ENCODE measurements at regions not wholly inside any gene's neighbourhood (a gene's known extent, or its start where the extent isn't known, plus 50 kb on each side); places are given as distances from the start of the nearest gene placed in this dataset.

- H3K9me3 Mint-ChIP-seq: no peaks in the 10 kb centered on the region
- H3K36me3 Mint-ChIP-seq: no peaks in the 10 kb centered on the region
- no peak overlapping the region for H3K27ac Mint-ChIP-seq
- DNase-seq (ENCODE audit: low spot score in 2 of 2) (no peak), ATAC-seq (no peak)
Observed at GRCh38 chr15:62377736-62378480, 212.8 kb upstream of the C2CD4B start.

GRCh38 chr15:62378772-62379498 is 213.8 kb upstream of the C2CD4B start:
- Mint-ChIP-seq H3K36me3 (no peaks in the 10 kb centered on the region), H3K27ac (no peak overlapping the region), H3K9me3 (no peaks in the 10 kb centered on the region)
- DNase-seq (ENCODE audit: low spot score in 2 of 2): no peak
- no peak for ATAC-seq

- Mint-ChIP-seq H3K36me3 (no peaks in the 10 kb centered on the region), H3K27ac (no peak overlapping the region), H3K9me3 (no peaks in the 10 kb centered on the region)
- ATAC-seq: no peak
- no peak for DNase-seq (ENCODE audit: low spot score in 2 of 2)
Observed at GRCh38 chr15:62380011-62380410, 214.9 kb upstream of the C2CD4B start.

GRCh38 chr15:62382046-62382445 is 217.0 kb upstream of the C2CD4B start:
- ATAC-seq (peak in 1 of 2 donors; percentile 44), DNase-seq (ENCODE audit: low spot score in 2 of 2) (no peak)
- H3K27ac Mint-ChIP-seq: no peak overlapping the region
- H3K36me3 Mint-ChIP-seq: no peaks in the 10 kb centered on the region
- H3K9me3 Mint-ChIP-seq: no peaks in the 10 kb centered on the region

DNA sequence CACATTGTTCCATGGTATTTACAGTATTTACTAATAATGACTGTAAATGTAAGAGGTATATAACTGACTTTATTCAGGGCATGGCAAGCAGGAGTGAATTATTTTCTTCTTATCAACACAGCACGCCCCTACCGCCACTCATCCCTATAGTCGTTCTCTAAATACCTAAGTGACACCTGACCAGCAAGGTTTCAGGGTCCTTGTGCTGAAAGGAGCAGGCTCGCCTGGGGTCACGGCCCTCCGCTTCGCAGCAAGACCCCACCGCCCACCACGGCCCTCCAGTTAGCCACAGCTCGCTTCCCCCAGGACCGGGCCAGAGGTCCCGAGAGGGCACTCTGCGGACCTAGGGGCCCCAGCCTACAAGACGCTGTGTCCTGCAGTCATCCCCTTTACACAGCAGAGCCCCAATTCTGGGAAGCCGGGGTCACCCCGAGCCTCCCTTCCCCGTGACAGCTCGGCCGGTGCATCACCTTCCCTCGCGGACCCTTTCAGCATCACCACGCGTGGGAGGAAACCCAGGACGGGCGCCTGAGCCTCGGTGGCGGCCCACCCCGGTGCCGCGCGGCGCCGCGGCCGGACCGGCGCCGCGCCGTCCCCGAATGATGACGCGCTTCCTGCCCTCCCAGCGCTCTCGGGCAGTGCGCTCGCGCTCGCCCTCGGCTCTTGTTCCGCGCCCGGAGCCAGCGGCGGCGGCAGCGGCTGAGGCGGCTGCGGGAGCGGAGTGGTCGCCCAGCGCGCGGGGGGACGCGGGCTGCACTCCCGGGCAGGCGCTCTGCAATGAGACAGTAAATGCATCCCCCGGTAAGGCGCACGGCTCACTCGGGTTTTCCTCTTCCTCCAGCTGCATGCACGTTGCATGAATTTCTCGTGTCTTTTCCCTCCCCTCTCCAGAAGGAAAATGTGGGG is 225.1 kb upstream of the C2CD4B start, which contains the start of gene TLN2:
Gene TLN2, plus strand, starts transcription at position 666 of the 906 bp plus-strand sequence.
- no peaks in the 10 kb centered on the region for H3K9me3 Mint-ChIP-seq
- peak; percentile 88 to 91 for ATAC-seq
- peaks cover 0 to 13% of the 10 kb centered on the region in 2 donors for H3K36me3 Mint-ChIP-seq
- peak within 1 kb of the TSS; percentile 94 to 96 for H3K27ac Mint-ChIP-seq
- peak; percentile 70 to 74 for DNase-seq (ENCODE audit: low spot score in 2 of 2)

DNA sequence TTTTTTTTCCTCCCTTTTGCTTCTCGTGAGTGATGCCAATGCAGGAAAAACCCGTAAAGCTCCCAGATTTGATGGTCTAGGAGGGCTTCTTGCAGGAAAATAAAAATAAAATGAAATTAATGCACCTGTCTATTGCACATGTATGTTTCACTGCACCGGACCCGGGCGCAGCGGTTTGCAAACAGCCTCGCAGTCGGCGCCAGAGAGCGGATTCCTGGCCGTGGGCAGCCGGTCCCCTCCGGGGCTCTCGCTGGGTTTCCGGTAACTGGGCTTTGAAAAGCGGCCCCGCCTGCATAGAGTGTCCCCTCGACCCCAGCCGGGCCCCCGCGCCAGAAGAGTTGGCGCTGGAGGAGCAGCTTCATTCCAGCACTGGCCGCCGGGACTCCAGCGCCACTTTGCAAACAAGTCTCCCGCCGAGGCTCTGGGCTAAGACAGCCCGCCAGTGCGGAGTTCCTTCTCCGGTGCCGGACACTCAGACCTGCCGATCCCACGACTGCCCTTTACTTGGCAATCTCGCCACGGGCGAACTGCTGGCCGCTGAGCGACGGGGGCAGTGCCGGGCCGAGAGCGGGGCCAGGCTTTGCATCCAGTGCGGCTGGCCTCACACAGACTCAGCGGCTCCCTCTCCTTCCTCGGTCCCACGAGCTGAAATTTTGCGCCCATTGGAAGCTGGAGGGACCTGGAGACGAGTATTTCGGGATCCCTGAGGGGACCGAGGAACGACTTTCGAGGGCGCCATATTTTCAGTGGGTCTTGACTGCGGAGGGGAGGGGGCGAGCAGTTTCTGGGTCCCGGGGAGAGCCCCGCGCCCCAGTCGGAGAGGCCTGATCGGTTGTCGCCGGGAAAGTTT is 225.9 kb upstream of the C2CD4B start:
- Mint-ChIP-seq H3K36me3 (peaks cover 0 to 13% of the 10 kb centered on the region in 2 donors), H3K9me3 (no peaks in the 10 kb centered on the region), H3K27ac (peak overlapping the region in 1 of 2 donors; percentile 96)
- ATAC-seq (peak; percentile 21 to 51), DNase-seq (ENCODE audit: low spot score in 2 of 2) (peak in 1 of 2 donors; percentile 44)

DNA sequence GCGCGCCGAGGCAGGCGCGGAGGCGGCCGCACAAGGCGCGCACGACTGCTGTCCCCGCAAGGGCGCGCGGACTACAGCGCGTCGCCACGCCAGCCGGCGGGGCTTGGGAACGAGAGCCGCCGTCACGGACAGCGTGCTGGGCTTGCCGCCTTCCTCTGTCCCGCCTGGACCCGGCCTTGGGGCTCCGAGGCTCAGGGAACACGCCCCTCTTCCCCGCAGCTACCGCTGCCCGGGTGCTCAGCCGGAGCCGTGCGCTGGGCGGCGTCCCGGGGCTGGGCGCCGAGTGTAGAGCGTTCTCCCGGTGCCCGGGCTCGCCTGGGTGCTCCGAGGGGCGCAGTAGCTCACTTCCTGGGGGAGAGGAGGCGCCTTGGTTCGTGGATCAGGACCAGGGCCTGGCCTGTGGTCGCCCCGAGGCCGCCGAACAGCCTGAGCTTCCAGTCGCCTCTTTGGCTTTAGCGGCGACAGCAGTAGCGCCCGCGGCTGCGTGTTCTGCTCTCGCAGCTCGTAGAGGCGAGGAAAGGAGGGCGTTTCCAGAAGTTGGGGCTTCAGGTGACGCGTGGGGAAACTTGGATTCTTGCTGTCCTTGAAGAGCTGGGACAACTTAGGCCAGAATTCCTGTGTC is 226.7 kb upstream of the C2CD4B start:
- peak; percentile 52 to 60 for ATAC-seq
- peak in 1 of 2 donors; percentile 39 for DNase-seq (ENCODE audit: low spot score in 2 of 2)
- Mint-ChIP-seq H3K27ac (peak overlapping the region in 1 of 2 donors; percentile 96), H3K9me3 (no peaks in the 10 kb centered on the region), H3K36me3 (peaks cover 0 to 13% of the 10 kb centered on the region in 2 donors)

- H3K27ac Mint-ChIP-seq: no peak overlapping the region
- DNase-seq (ENCODE audit: low spot score in 2 of 2): peak in 1 of 2 donors; percentile 5
- H3K36me3 Mint-ChIP-seq: peaks cover 0 to 13% of the 10 kb centered on the region in 2 donors
- H3K9me3 Mint-ChIP-seq: no peaks in the 10 kb centered on the region
- no peak for ATAC-seq
Observed at GRCh38 chr15:62392376-62392775, 227.3 kb upstream of the C2CD4B start.

DNA sequence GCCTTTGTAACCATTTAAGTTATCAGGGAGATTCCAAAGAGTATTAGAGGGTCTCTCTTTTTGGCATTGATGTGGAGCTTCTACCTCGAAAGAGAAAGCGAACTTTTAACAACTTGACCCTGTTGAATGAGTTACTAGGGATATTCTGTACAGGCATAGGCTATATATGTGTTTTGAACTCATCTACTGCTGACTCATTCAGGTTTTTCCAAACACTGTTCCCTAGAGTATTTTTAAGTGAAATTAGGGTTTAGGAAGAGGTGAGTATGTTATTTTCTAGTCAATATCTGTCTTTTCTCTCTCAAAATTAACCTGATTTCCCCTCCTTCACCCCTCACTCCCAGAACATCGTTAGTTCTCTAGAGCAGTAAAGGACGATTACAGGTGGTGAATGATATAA is 228.1 kb upstream of the C2CD4B start:
- Mint-ChIP-seq H3K27ac (no peak overlapping the region), H3K9me3 (peaks cover 1 to 3% of the 10 kb centered on the region in 2 donors), H3K36me3 (peaks cover 3 to 16% of the 10 kb centered on the region in 2 donors)
- DNase-seq (ENCODE audit: low spot score in 2 of 2): no peak
- ATAC-seq: no peak

GRCh38 chr15:62394079-62394478 is 229.0 kb upstream of the C2CD4B start:
- Mint-ChIP-seq H3K27ac (no peak overlapping the region), H3K9me3 (peaks cover 6 to 8% of the 10 kb centered on the region in 2 donors), H3K36me3 (peaks cover 9 to 22% of the 10 kb centered on the region in 2 donors)
- ATAC-seq (no peak), DNase-seq (ENCODE audit: low spot score in 2 of 2) (no peak)

GRCh38 chr15:62400778-62401177 is 235.7 kb upstream of the C2CD4B start:
- Mint-ChIP-seq H3K9me3 (peaks cover 11 to 19% of the 10 kb centered on the region in 2 donors), H3K27ac (no peak overlapping the region), H3K36me3 (peaks cover 9 to 14% of the 10 kb centered on the region in 2 donors)
- DNase-seq (ENCODE audit: low spot score in 2 of 2) (no peak), ATAC-seq (no peak)

DNA sequence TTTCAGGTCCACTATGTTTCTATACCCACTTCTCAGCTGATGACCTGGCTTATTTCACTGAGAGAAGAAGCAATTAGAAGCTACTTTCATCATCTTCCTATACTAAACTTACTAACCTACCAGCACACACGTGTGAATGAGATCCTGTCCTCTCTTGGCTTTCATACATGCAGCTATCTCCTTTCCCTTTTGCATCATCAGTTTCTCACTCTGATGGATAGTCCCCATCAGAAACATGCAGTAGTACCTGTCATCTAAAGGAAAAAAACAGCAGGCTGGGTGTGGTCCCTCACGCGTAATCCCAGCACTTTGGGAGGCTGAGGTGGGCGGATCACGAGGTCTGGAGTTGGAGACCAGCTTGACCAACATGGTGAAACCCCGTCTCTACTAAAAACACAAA is 237.6 kb upstream of the C2CD4B start:
- H3K27ac Mint-ChIP-seq: no peak overlapping the region
- DNase-seq (ENCODE audit: low spot score in 2 of 2) (no peak), ATAC-seq (no peak)
- H3K9me3 Mint-ChIP-seq: peaks cover 11 to 19% of the 10 kb centered on the region in 2 donors
- peaks cover 9 to 14% of the 10 kb centered on the region in 2 donors for H3K36me3 Mint-ChIP-seq

- peaks cover 5 to 11% of the 10 kb centered on the region in 2 donors for H3K36me3 Mint-ChIP-seq
Observed at GRCh38 chr15:62403164-62403809, 238.2 kb upstream of the C2CD4B start.

DNA sequence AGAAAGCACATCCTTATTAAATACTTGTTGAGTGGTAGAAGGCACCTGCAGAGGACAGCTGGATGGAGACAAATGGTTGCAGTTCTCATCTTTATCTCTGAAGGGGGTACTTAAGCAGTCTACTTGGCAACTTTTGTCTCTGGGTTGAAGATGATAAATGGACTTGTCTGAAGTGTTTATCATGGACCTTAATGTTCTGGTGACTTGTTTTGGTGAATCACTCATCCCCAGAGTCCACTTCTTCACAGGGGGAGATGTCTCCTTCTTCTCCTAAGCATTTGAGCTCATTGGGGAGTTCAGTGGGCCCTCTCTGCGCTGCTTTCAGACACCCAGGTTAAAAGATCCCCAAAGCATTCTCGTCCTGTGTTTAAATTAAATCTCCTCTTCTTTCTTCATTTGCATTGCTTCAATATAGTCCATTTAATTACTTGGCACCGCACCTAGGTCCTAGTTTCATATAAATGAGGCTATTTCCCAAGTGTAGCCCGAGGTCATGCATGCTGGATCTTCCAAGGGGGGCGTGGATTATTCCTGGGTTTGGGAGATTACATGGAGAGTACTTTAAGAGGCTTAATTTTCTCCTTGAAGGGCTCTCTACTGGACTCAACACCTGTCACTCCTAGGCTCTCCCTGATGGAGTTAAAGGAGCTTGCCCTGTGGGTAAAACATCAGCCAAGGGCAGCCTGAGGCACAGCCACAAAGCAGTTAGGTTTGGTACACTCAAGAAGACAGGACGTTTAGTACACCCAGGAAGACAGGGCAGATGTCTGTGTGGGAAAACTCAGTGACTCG is 239.3 kb upstream of the C2CD4B start:
- Mint-ChIP-seq H3K36me3 (peaks cover 0 to 6% of the 10 kb centered on the region in 2 donors), H3K9me3 (peaks cover 5 to 11% of the 10 kb centered on the region in 2 donors), H3K27ac (peak overlapping the region in 1 of 2 donors; percentile 45)
- no peak for DNase-seq (ENCODE audit: low spot score in 2 of 2)
- no peak for ATAC-seq

More at GRCh38 chr15:62403164-62403809, 238.2 kb upstream of the C2CD4B start:
- ATAC-seq: no peak
- H3K27ac Mint-ChIP-seq: no peak overlapping the region
- peaks cover 8 to 15% of the 10 kb centered on the region in 2 donors for H3K9me3 Mint-ChIP-seq
- DNase-seq (ENCODE audit: low spot score in 2 of 2): no peak
